ENCODE measurements at regions not wholly inside any gene's neighbourhood (a gene's known extent, or its start where the extent isn't known, plus 50 kb on each side); places are given as distances from the start of the nearest gene placed in this dataset.
"Not testable (repeated sequence)": the region's sequence is repeated elsewhere in the genome, so short reads cannot be mapped to it uniquely, and the experiment has no call there.

DNA sequence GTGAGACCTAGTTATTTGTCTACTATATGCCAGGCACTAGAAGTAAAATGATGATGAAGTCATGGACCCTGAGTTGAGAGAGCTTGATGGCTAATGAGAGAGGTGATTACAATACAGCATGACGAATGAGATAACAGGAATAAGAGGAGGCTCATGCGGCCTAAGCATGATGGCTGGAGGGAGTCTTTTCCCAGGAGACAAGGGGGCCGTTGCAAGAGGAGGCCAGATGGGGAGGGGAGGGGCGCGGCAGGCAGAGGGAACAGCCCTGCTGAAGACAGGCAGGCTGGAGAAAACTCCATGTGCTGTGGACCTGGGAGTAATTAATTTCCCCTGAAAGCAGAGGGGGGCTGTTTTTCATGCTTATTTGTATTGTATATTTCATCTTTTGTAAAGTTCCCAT lies 144.7 kb upstream of the RFLNA start:
- no peak for DNase-seq
- intact Hi-C loops (cut with DNase I, micrococcal nuclease): no loop called here
- no peak for ATAC-seq

DNA sequence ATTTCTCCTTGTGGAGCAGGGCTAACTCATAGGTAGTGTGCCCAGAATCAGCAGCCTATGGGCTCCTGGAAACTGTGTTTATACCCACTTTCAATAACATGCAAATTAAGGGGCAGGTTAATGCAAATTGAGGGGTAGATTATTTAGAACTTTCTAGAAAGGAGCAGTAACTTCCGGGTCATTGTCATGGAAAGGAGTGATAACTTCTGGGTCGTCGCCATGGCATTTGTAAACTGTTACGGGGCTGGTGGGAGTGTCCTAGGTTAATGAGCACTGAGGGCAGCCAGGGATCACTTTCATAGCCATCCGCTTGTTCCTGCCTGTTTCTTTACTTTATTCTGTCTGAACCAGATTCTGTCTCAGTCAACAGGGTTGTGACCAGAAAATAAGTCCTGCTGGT lies 143.3 kb upstream of the RFLNA start:
- intact Hi-C loops (cut with DNase I, micrococcal nuclease): no loop called here
- no peak for ATAC-seq
- DNase-seq: no peak

DNA sequence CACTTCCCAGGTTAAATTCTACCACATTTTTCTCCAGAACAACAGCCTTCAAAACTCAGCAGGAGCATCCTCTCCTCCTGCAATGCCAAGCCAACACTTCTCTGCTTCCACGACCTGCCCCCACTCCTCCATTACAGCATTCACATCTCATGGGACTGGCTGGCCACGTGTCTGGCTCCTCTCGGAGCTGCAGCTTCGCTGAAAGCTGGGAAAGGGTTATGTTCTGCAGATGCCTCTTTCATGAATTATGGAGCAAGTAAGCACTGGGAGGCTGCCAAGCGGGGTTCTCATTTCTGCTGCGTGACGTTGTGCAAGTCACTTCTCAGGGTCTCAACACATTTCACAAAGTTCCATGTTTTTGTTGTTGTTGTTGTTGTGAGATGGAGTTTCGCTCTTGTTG lies 142.2 kb upstream of the RFLNA start:
- ATAC-seq (no peak), DNase-seq (no peak)
- intact Hi-C loops (cut with DNase I, micrococcal nuclease): no loop called here

DNA sequence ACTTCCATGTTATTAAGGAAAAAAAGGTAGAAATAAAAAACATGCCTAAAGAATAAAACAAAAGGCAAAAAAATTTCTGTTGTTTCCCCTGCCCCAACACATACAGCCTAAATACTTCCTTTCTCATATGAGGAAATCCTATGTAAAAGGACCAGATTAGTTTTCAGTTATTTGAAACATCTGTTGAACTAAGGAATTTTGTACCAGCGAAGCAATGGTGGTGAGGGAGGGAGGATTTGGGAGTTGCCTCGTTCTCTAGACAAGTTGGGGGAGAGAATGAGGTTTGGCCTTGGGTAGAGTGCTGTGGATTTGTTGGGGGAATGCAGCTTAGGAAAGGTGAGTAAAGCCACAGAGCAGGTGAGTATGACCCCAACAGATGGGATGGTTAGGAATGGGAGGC lies 141.5 kb upstream of the RFLNA start:
- intact Hi-C loops (cut with DNase I, micrococcal nuclease): no loop called here
- ATAC-seq (no peak), DNase-seq (no peak)

DNA sequence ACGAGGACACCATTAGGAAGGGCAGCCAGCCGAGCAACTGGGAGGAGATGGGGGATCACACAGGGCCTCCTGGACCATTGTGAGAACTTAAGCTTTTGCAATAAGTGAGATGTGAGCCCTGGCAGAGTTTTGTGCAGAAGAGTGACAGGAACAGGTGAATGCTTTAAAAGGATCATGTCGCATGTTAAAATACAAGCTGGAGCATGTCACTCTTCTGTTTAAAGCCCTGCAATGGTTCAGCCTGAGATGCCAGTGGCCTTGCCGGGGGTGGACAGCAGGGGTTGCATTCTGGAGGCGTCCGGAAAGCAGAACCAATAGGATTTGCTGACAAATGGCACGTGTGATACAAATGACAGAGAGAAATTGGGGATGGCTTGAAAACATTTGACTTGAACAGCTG lies 137.5 kb upstream of the RFLNA start:
- DNase-seq: no peak
- intact Hi-C loops (cut with DNase I, micrococcal nuclease): no loop called here

DNA sequence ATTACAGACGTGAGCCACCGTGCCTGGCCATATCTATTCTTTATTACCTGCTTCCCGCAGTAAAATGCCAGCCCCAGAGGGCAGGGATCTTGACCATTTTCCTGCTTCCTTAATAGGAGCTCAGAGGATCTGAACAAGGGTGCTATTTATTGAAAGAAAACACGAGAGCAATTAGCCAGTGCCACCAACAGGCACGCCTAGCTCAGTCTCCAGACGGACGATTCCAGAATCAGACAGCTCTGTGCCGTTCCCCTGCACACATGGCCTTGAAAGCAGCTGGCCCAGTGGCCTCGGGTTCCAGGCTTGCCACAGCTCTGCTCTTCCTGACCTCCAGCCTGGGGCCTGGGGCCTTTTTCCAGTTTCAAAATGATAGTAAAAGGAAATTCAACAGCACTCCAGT lies 135.2 kb upstream of the RFLNA start:
- DNase-seq (peak; percentile 39 to 51), ATAC-seq (peak; percentile 85)
- intact Hi-C loops (cut with DNase I, micrococcal nuclease): no loop called here

More for the DNA sequence above, 137.5 kb upstream of the RFLNA start:
- ATAC-seq: no peak

DNA sequence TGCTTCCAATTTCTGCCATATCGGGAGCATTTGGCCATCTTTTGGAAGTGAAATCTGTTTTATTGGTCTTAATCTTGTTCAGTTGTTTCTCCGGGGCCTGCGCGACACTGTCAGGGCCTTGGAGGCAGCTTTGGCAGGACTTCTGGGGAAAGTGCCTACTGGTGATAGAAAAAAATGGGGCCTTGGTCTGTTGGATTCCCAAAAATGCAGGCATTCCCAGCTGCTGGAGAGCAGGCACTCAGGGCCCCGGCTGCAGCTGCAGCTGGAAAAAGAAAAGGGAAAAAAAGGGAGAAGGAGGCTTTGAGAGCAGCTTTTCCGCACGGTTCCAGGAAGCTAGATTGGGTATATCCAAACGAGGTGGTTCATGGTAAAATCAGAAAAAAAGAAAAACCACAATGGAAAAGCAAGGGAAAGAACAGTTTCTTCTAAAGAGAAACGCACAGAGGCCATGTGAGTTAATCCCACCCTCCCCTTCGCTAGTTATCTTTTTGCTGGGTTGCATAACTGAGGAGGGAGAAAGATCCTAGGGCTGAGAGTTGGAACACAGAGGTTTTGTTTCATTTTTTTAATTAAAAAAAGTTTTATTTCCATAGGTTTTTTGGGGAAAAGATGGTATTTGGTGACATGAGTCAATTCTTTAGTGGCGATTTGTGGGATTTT lies 134.7 kb upstream of the RFLNA start:
- ATAC-seq: no peak
- DNase-seq: no peak
- intact Hi-C loops (cut with DNase I, micrococcal nuclease): no loop called here

DNA sequence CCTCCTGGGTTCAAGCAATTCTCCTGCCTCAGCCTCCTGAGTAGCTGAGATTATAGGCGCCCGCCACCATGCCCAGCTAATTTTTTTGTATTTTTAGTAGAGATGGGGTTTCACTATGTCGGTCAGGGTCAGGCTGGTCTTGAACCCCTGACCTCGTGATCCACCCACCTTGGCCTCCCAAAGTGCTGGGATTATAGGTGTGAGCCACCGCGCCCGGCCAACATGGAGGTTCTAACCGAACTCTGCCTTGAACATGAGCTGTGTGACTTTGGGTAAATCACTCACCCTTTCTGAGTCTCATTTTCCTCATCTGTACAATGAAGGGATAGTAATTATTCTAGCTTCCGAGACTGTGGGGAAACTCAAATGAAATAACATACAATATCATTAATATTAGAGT lies 133.5 kb upstream of the RFLNA start:
- ATAC-seq; DNase-seq; intact Hi-C loops (cut with DNase I, micrococcal nuclease): not testable (repeated sequence)

DNA sequence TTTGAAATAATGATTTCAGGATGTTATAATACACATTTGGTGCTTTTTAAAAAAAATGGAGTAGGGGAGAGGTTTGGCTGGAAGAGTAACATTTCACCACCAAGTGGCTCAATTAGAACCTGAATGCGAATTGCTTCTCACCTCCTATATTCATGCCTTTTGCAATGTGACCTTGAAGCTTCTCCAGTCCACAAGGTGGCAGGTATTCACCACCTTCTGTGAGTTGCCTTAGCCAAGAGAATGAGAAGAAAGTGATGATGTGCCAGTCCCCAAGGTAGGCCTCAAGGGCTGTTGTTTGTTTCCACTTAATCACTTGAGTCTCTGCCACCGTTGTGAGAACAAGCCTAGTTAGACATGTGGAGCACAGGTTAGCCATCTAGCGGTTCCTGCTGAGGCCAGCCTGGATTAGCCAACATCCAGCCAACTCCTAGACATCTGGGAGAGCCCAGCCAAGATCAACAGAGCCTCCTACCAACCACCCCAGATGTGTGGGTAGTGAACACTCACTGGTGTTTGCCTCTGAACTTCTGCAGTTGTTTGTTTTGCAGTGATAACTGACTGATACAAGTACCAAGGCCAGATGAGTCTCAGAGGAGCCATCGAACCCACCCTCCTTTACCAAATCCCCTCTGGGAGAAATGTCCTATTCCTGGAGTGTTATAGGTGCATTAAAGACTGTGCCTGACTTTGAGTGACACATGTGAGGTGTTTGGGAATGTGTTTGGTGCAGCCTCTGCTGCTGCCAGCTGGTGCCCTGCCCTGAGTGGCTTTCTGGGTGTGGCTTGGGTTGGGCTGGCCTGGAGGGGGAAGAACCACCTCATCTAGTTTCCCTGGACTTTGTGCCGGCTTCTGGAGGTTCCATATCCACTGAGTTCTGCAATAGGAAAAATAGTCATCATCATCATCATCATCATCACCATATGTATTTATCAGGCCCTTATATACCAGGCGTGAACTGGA lies 132.5 kb upstream of the RFLNA start:
- intact Hi-C loops (cut with DNase I, micrococcal nuclease): no loop called here
- peak; percentile 82 for ATAC-seq
- peak; percentile 50 to 71 for DNase-seq

DNA sequence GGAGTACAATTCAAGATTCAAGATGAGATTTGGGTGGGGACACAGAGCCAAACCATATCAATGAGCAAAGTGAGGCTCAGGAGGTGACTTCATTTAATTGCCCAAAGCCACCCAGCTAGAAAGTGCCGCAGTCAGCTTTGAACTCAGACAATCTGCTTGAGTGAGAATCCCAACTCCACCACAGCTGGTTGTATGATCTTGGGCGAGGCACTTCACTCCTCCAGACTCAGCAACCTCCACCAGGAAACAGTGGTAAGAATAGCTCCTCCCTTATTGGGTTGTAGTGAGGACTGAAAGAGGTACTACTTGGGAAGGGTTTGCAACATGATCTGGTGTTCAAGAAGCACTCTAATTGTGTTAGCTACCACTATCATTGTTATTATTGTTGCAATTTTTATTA lies 129.2 kb upstream of the RFLNA start:
- ATAC-seq (peak; percentile 64), DNase-seq (no peak)
- intact Hi-C loops (cut with DNase I, micrococcal nuclease): no loop called here

DNA sequence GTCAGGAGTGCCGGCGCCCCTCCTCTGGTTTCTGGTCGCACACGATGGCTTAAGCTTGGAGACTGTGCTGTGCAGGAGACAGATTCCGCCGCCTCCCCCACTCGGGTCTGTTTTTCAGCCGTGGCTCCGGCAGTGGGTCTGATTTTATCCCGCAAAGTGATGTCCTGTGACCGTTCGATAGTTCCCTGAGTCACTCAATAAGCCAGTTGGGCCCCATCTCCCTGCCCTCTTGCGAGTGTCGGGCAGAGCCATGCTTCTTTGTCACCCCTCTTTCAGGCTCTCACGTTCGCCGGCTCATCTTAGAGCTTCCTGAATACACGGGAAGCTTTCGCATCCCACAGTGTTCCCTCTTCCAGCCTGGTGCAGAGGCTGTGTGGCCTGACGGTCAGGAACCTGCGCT lies 127.8 kb upstream of the RFLNA start:
- no peak for ATAC-seq
- DNase-seq: no peak
- intact Hi-C loops (cut with DNase I, micrococcal nuclease): no loop called here

DNA sequence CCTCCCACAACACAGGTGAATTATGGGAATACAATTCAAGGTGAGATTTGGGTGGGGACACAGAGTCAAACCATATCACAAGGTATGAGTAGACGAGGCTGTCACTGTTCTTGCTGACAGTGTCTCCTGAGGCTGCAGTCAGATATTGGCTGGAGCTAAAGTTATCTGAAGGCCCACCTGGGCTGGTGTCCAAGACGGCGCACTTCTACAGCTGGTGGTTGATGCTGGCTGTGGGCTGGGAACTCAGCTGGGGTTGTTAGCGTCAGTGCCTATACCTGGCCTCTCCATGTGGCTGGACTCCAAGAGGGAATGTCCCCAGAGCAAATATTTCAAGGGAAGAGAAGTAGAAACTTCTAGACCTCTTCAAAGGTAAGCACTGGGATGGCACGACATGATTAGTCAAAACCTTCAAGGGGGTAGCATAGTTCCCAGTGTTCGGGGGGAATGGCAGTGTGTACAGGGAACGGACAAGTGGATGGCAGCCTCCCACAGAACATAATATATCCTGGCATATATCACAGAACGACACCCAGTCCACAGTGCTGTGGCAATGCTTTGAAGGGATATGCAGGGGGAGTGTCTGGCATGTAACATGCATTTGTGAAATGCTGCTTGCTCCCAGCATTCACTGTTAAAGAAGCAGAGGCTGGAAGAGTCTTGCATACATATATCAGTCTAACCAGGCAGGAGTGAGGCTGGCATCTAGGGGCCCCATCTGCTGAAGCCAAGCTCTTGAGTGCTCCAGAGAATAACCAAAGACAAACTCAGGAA lies 126.7 kb upstream of the RFLNA start:
- no peak for ATAC-seq

DNA sequence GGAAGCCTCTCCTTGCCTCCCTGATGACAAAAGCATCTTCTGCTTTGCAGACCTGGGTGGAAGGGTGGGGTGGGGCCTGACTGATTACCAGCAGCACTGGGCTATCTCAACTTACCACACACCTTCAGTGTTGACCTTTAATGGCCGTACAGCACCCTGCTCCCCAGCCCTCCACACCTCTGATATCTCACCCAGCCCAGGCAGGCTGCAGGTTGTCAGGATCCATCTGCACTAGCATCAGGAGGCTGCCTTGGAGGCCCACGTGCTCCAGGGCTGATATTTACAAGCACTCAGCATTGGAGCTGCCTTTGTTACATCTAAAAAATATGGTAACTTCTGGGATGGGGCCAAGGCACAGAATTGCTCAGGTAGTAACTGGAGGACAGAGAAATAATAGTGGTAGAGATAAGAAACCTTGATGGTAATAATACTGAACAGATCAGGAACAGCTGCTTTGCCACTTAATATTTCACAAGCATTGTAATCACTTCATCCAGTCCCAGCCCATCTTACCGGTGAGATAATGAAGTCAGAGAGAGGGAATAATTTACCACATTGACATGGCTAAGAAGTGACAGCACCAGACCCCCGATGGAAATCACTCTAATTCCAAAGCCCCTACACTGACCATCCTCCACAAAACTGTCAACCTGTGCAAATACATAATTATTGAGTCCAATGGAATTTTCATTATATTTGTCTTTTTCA lies 125.2 kb upstream of the RFLNA start:
- intact Hi-C loops (cut with DNase I, micrococcal nuclease): no loop called here
- ATAC-seq: no peak
- no peak for DNase-seq

More for the DNA sequence above, 126.7 kb upstream of the RFLNA start:
- intact Hi-C loops (cut with DNase I, micrococcal nuclease): no loop called here
- no peak for DNase-seq

DNA sequence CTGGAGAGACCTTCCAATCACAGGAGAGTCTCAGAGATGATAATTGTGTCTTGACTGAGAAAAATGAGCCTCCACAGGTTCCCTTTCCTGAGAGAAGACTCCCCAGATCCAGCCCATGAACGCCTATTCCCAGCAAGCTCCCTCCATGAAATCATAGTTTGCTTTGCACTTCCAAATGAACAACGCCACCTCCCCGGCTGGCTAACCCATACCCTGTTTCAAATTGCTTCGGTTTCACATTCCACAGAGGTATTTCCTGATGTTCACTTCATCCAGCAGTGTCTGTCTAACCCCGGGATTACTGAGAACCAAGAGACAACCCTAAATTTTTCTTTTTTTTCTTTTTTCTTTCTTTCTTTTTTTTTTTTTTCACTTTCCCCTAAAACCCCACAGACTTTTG lies 124.1 kb upstream of the RFLNA start:
- intact Hi-C loops (cut with DNase I, micrococcal nuclease): no loop called here

DNA sequence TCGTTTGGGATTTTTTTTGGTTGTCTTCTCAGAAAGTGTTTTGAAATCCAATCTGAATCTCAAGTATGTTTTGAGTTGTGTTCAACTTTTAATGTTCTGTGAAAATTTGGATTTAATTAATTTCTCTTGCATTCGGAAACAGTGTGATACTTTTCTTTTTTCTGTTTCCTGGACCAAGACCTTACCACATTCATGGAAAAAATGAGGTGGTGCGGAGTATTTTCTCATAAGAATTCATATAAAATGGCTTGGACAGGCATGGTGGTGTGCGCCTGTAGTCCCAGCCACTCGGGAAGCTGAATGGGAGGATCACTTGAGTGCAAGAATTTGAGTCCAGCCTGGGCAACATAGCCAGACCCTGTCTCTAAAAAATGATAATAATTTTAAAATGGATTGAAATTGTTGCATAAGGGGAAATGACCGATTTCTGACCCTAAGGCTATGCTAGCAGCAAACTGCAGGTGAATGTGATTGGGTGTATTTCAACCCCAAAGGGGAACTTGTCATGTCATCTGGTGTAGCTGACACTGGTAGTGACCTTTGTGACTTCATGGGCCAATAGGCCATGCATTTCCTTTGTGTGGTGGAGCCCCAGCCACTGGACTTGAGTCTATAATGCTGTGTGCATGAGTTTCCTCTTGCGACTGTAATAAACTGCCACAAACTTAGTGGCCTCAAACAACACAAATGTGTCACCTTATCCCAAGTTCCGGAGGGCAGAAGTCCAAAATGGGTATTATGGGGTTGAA lies 123.5 kb upstream of the RFLNA start:
- ATAC-seq (peak; percentile 42), DNase-seq (no peak)
- intact Hi-C loops (cut with DNase I, micrococcal nuclease): no loop called here

More for the DNA sequence above, 124.1 kb upstream of the RFLNA start:
- ATAC-seq (no peak), DNase-seq (no peak)

DNA sequence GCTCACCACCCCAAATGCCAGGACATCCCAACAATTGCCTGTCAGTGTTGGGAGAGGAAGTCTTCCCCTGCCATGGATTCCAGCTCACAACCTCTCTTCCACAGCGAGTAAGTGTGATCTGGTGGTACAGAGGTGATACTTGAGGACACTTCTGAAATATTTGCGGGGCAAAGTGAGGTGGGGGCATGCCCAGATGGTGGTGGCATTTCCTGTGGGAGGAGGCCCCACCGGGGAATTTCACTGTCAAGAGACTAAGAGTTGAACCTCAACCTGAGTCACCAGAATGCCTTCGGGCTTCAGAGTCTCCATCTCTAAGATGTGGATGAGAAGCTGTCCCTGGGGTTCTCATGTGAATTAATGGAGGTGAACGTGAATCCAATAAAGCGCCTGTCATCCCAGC lies 122.3 kb upstream of the RFLNA start:
- DNase-seq: no peak
- intact Hi-C loops (cut with DNase I, micrococcal nuclease): no loop called here
- ATAC-seq: no peak

DNA sequence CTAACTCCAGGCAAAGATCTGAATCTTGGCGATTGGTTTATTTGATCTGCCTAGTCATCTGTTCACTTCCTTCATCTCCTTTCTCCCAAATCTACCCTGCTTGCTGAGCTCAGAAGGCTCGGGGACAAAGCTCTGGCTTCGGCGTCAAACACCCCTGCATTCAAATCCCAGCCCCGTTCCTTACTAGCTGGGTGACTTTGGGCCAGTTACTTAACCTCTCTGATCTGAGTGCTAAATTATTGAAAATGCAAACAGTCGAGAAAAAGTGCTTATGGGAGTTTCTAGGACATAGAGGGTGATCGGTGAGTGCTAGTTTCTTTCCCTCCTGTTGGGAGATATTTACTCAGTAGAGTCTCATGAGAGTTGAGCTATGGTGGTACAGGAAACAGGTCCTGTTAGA lies 121.2 kb upstream of the RFLNA start:
- intact Hi-C loops (cut with DNase I, micrococcal nuclease): no loop called here
- DNase-seq (no peak), ATAC-seq (no peak)
